ENCODE measurements at regions not wholly inside any gene's neighbourhood (a gene's known extent, or its start where the extent isn't known, plus 50 kb on each side); places are given as distances from the start of the nearest gene placed in this dataset.

- Mint-ChIP-seq H3K27me3 (ENCODE audit: low read depth) (no peaks in the 10 kb centered on the region), H3K4me1 (peaks cover 23% of the 10 kb centered on the region), H3K9me3 (peaks cover 9% of the 10 kb centered on the region), H3K27ac (peak overlapping the region; percentile 19), H3K36me3 (no peaks in the 10 kb centered on the region), H3K4me3 (no peak overlapping the region)
- DNase-seq (ENCODE audit: low spot score in 2 of 2, unreplicated experiment in 2 of 2): no peak
- TF ChIP-seq CTCF (IDR thresholded peaks at IDR 0.05; ENCODE audit: unreplicated experiment): no peak
Measured at GRCh38 chr10:124254490-124254889, 161.1 kb upstream of the CHST15 start.

GRCh38 chr10:124253006-124253405 is 159.6 kb upstream of the CHST15 start:
- no peaks in the 10 kb centered on the region for H3K36me3 Mint-ChIP-seq

GRCh38 chr10:124252097-124252715 is 158.8 kb upstream of the CHST15 start:
- Mint-ChIP-seq H3K9me3 (peaks cover 9% of the 10 kb centered on the region), H3K4me3 (no peak overlapping the region), H3K27me3 (ENCODE audit: low read depth) (peaks cover 3% of the 10 kb centered on the region), H3K27ac (no peak overlapping the region), H3K36me3 (no peaks in the 10 kb centered on the region), H3K4me1 (peaks cover 10% of the 10 kb centered on the region)
- no peak for TF ChIP-seq CTCF (IDR thresholded peaks at IDR 0.05; ENCODE audit: unreplicated experiment)
- no peak for DNase-seq (ENCODE audit: low spot score in 2 of 2, unreplicated experiment in 2 of 2)

More at GRCh38 chr10:124253006-124253405, 159.6 kb upstream of the CHST15 start:
- no peak for TF ChIP-seq CTCF (IDR thresholded peaks at IDR 0.05; ENCODE audit: unreplicated experiment)
- Mint-ChIP-seq H3K4me3 (no peak overlapping the region), H3K4me1 (peaks cover 17% of the 10 kb centered on the region), H3K9me3 (peaks cover 9% of the 10 kb centered on the region), H3K27ac (no peak overlapping the region), H3K27me3 (ENCODE audit: low read depth) (no peaks in the 10 kb centered on the region)
- DNase-seq (ENCODE audit: low spot score in 2 of 2, unreplicated experiment in 2 of 2): no peak

- Mint-ChIP-seq H3K27me3 (ENCODE audit: low read depth) (peaks cover 5% of the 10 kb centered on the region), H3K4me3 (no peak overlapping the region), H3K4me1 (peaks cover 5% of the 10 kb centered on the region), H3K9me3 (peaks cover 9% of the 10 kb centered on the region), H3K27ac (no peak overlapping the region), H3K36me3 (no peaks in the 10 kb centered on the region)
- DNase-seq (ENCODE audit: low spot score in 2 of 2, unreplicated experiment in 2 of 2): peak in 1 of 2 experiments; percentile 10
- no peak for TF ChIP-seq CTCF (IDR thresholded peaks at IDR 0.05; ENCODE audit: unreplicated experiment)
Measured at GRCh38 chr10:124251317-124252065, 158.1 kb upstream of the CHST15 start.

GRCh38 chr10:124250506-124250905 is 157.1 kb upstream of the CHST15 start:
- no peak overlapping the region for H3K27ac Mint-ChIP-seq
- no peak for DNase-seq (ENCODE audit: low spot score in 2 of 2, unreplicated experiment in 2 of 2)
- H3K9me3 Mint-ChIP-seq: peaks cover 9% of the 10 kb centered on the region
- peaks cover 5% of the 10 kb centered on the region for H3K27me3 Mint-ChIP-seq (ENCODE audit: low read depth)
- H3K4me1 Mint-ChIP-seq: peaks cover 4% of the 10 kb centered on the region
- no peaks in the 10 kb centered on the region for H3K36me3 Mint-ChIP-seq
- no peak overlapping the region for H3K4me3 Mint-ChIP-seq
- TF ChIP-seq CTCF (IDR thresholded peaks at IDR 0.05; ENCODE audit: unreplicated experiment): no peak

Data from mesothelial cell of epicardium (in vitro differentiated cells).